ENCODE measurements at regions not wholly inside any gene's neighbourhood (a gene's known extent, or its start where the extent isn't known, plus 50 kb on each side); places are given as distances from the start of the nearest gene placed in this dataset.

GRCh38 chr4:107194005-107194404 is 157.9 kb upstream of the DKK2 start:
- TF ChIP-seq SIN3A (IDR thresholded peaks at IDR 0.05; ENCODE audit: borderline replicate concordance, insufficient read depth, low read length) (no peak), POLR2AphosphoS5 (IDR thresholded peaks at IDR 0.05; ENCODE audit: low read depth, low read length) (no peak), FOXP2 (optimal IDR thresholded peaks at IDR 0.05; ENCODE audit: borderline replicate concordance, extremely low read depth, extremely low read length, insufficient read depth) (no peak)

Data from PFSK-1 (cell line).